ENCODE measurements at regions not wholly inside any gene's neighbourhood (a gene's known extent, or its start where the extent isn't known, plus 50 kb on each side); places are given as distances from the start of the nearest gene placed in this dataset.

DNA sequence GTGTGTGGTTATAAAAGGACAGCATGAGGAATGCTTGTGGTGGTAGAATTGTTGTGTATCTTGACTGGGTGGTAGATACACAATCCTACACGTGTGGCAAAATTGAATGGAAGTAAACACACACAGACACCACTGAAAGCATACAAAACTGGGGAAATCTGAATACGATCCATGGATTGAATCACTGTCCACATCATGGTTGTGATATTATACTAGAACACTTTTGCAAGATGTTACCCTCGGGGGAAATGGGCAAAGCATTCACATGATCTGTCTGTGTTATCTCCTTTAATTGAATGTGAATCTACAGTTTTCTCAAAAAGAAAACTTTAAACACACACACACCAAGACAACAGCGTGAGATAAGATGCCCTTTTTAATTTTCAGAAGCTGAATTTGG is 165.2 kb upstream of the CELF2 start:
- intact Hi-C loops (cut with DNase I) = no loop called here
- Histone ChIP-seq H3K36me3 (no peaks in the 10 kb centered on the region), H3K4me3 (no peak overlapping the region), H3K9me3 (no peaks in the 10 kb centered on the region), H3K27ac (no peak overlapping the region), H3K27me3 (no peaks in the 10 kb centered on the region), H3K4me1 (no peaks in the 10 kb centered on the region)
- DNase-seq = no peak
- ATAC-seq = no peak
- TF ChIP-seq, protein P1, sequence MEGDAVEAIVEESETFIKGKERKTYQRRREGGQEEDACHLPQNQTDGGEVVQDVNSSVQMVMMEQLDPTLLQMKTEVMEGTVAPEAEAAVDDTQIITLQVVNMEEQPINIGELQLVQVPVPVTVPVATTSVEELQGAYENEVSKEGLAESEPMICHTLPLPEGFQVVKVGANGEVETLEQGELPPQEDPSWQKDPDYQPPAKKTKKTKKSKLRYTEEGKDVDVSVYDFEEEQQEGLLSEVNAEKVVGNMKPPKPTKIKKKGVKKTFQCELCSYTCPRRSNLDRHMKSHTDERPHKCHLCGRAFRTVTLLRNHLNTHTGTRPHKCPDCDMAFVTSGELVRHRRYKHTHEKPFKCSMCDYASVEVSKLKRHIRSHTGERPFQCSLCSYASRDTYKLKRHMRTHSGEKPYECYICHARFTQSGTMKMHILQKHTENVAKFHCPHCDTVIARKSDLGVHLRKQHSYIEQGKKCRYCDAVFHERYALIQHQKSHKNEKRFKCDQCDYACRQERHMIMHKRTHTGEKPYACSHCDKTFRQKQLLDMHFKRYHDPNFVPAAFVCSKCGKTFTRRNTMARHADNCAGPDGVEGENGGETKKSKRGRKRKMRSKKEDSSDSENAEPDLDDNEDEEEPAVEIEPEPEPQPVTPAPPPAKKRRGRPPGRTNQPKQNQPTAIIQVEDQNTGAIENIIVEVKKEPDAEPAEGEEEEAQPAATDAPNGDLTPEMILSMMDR (IDR thresholded peaks at IDR 0.05) = no peak

DNA sequence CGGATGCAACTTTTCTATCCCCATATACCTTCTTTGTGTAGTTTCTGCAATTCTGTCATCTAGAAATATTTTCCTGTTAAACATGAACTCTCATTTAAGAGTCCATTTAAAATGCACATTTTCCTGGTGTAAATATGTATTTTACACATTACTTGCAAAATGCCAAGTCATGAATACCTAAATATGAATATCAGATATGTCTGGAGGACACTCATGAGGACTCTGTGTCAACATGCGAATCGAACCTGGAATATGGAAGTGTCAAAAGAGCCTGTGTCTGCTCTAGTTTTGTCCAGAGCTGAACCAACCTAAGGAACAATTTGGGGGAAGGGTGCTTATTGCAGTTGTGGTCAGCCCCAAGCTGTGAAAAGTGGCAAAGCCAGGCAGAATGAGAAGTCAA is 163.7 kb upstream of the CELF2 start:
- Histone ChIP-seq H3K4me1 (no peaks in the 10 kb centered on the region), H3K36me3 (no peaks in the 10 kb centered on the region), H3K27ac (no peak overlapping the region), H3K4me3 (no peak overlapping the region), H3K9me3 (no peaks in the 10 kb centered on the region), H3K27me3 (no peaks in the 10 kb centered on the region)
- intact Hi-C loops (cut with DNase I) = no loop called here
- ATAC-seq (no peak), DNase-seq (no peak)
- TF ChIP-seq, protein P1 (IDR thresholded peaks at IDR 0.05) = no peak

DNA sequence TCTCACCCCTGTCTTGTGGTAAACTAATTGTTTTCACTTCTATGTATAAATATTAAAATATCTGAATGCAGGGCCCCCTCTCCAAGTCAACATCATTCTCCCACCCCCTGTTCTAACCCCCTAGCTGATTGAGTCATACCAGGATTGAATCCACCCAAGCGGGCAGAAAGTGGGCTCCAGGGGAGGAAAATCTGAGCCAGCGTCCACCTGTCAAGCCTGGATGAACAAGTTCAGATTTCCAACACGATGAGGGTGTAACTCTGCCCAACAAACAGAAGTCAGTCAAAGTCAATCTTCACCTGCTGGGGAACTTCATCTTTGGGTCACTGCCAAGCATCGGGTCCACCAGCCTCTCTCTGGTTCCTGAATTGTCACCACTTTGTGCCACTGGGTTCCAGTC is 162.9 kb upstream of the CELF2 start:
- Histone ChIP-seq H3K36me3 (no peaks in the 10 kb centered on the region), H3K9me3 (no peaks in the 10 kb centered on the region), H3K4me1 (no peaks in the 10 kb centered on the region), H3K27ac (no peak overlapping the region), H3K27me3 (no peaks in the 10 kb centered on the region), H3K4me3 (no peak overlapping the region)
- TF ChIP-seq, protein P1 (IDR thresholded peaks at IDR 0.05) = no peak
- intact Hi-C loops (cut with DNase I) = no loop called here
- no peak for ATAC-seq
- no peak for DNase-seq

DNA sequence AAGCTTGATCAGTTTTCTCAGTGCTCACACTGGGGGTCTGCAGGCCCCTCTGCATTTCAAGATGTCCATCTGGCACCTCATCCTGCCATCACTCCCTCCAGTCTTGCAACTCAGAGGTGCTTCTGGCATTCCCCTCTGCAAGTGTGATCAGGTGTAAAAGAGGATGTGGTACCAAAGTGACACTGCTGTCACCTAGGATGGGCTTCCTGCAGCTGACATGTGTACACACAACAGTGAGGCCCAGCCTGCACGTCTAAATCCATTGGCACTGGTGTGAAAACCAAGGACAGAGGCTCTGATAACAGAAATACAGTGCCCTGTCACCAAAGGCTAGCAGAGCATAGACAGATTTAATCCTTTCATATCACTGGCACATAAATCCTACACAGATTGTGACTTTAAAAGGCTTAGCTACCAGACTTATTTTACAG is 162.5 kb upstream of the CELF2 start:
- ATAC-seq (no peak), DNase-seq (no peak)
- Histone ChIP-seq H3K4me3 (no peak overlapping the region), H3K9me3 (no peaks in the 10 kb centered on the region), H3K27me3 (no peaks in the 10 kb centered on the region), H3K27ac (no peak overlapping the region), H3K36me3 (no peaks in the 10 kb centered on the region), H3K4me1 (no peaks in the 10 kb centered on the region)
- TF ChIP-seq, protein P1 (IDR thresholded peaks at IDR 0.05) = no peak
- intact Hi-C loops (cut with DNase I) = no loop called here

DNA sequence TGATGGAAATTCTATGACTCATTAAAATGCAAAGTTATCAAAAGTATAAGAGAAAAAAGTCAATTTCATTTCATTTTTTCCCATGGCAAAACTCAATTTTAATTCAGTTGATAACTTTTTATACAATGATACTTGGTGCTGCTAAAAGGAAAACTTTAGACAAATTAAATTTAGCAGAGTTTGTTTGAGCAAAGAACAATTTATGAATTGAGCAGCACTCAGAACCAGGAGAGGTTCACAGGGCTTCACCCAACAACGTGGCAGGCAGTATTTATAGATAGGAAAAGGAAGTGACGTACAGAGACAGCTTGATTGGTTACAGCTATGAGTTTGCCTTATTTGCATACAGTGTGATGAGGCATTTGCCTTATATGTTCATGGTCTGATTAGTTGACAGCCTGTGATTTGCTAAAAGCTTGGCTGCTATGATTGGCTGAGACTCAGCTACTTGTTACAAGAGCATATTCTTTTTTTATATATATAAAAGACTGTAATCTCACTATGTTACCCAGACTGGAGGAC is 157.2 kb upstream of the CELF2 start:
- DNase-seq (no peak), ATAC-seq (no peak)
- H3K4me1 ChIP-seq = no peaks in the 10 kb centered on the region
- no peaks in the 10 kb centered on the region for H3K36me3 ChIP-seq
- H3K27me3 ChIP-seq = no peaks in the 10 kb centered on the region
- TF ChIP-seq, protein P1 (IDR thresholded peaks at IDR 0.05) = no peak
- no peak overlapping the region for H3K4me3 ChIP-seq
- H3K9me3 ChIP-seq = no peaks in the 10 kb centered on the region
- H3K27ac ChIP-seq = no peak overlapping the region
- intact Hi-C loops (cut with DNase I) = no loop called here
